ENCODE measurements at regions not wholly inside any gene's neighbourhood (a gene's known extent, or its start where the extent isn't known, plus 50 kb on each side); places are given as distances from the start of the nearest gene placed in this dataset.

- no peak for TF ChIP-seq CTCF (conservative IDR thresholded peaks at IDR 0.05)
- no peak for DNase-seq (ENCODE audit: extremely low spot score, unreplicated experiment)
- H3K36me3 Mint-ChIP-seq = no peaks in the 10 kb centered on the region
- H3K4me3 Mint-ChIP-seq = no peak overlapping the region
- no peaks in the 10 kb centered on the region for H3K27me3 Mint-ChIP-seq
- no peaks in the 10 kb centered on the region for H3K4me1 Mint-ChIP-seq (ENCODE audit: unreplicated experiment)
- no peak overlapping the region for H3K27ac Mint-ChIP-seq
- H3K9me3 Mint-ChIP-seq = peaks cover 5% of the 10 kb centered on the region
Observed at GRCh38 chr2:12243381-12243780, 473.4 kb upstream of the TRIB2 start.

- Mint-ChIP-seq H3K9me3 (no peaks in the 10 kb centered on the region), H3K27me3 (no peaks in the 10 kb centered on the region), H3K4me3 (no peak overlapping the region), H3K36me3 (no peaks in the 10 kb centered on the region), H3K27ac (no peak overlapping the region), H3K4me1 (ENCODE audit: unreplicated experiment) (no peaks in the 10 kb centered on the region)
- no peak for TF ChIP-seq CTCF (conservative IDR thresholded peaks at IDR 0.05)
- DNase-seq (ENCODE audit: extremely low spot score, unreplicated experiment) = no peak
Observed at GRCh38 chr2:12244070-12244469, 472.7 kb upstream of the TRIB2 start.

GRCh38 chr2:12251121-12251520, 465.6 kb upstream of the TRIB2 start:
- Mint-ChIP-seq H3K36me3 (no peaks in the 10 kb centered on the region), H3K27ac (no peak overlapping the region), H3K4me1 (ENCODE audit: unreplicated experiment) (no peaks in the 10 kb centered on the region), H3K4me3 (no peak overlapping the region), H3K27me3 (no peaks in the 10 kb centered on the region), H3K9me3 (peaks cover 8% of the 10 kb centered on the region)
- no peak for TF ChIP-seq CTCF (conservative IDR thresholded peaks at IDR 0.05)
- no peak for DNase-seq (ENCODE audit: extremely low spot score, unreplicated experiment)

GRCh38 chr2:12251749-12252148, 465.0 kb upstream of the TRIB2 start:
- TF ChIP-seq CTCF (conservative IDR thresholded peaks at IDR 0.05) = no peak
- peaks cover 8% of the 10 kb centered on the region for H3K9me3 Mint-ChIP-seq

GRCh38 chr2:12253167-12253778, 463.5 kb upstream of the TRIB2 start:
- H3K4me3 Mint-ChIP-seq = no peak overlapping the region
- no peak for TF ChIP-seq CTCF (conservative IDR thresholded peaks at IDR 0.05)
- DNase-seq (ENCODE audit: extremely low spot score, unreplicated experiment) = no peak
- no peaks in the 10 kb centered on the region for H3K4me1 Mint-ChIP-seq (ENCODE audit: unreplicated experiment)
- H3K27me3 Mint-ChIP-seq = no peaks in the 10 kb centered on the region
- no peaks in the 10 kb centered on the region for H3K36me3 Mint-ChIP-seq
- no peak overlapping the region for H3K27ac Mint-ChIP-seq
- H3K9me3 Mint-ChIP-seq = peaks cover 8% of the 10 kb centered on the region

More at GRCh38 chr2:12251749-12252148, 465.0 kb upstream of the TRIB2 start:
- no peak overlapping the region for H3K4me3 Mint-ChIP-seq
- no peaks in the 10 kb centered on the region for H3K27me3 Mint-ChIP-seq
- no peak overlapping the region for H3K27ac Mint-ChIP-seq
- no peaks in the 10 kb centered on the region for H3K4me1 Mint-ChIP-seq (ENCODE audit: unreplicated experiment)
- no peak for DNase-seq (ENCODE audit: extremely low spot score, unreplicated experiment)
- no peaks in the 10 kb centered on the region for H3K36me3 Mint-ChIP-seq
